Progenitor cell of endocrine pancreas (in vitro differentiated cells): ENCODE measurements at regions not wholly inside any gene's neighbourhood (a gene's known extent, or its start where the extent isn't known, plus 50 kb on each side); places are given as distances from the start of the nearest gene placed in this dataset.

Source experiments
- DNase-seq: peaks from one replicate; pipeline ENCODE4 v3.0.0; 2021; ENCODE audit warnings: low spot score; ENCODE audit not compliant: unreplicated experiment
- H3K27ac Mint-ChIP-seq: 2 replicates; pipeline ENCODE4 v1.8.0; 2021; ENCODE audit warnings: mild to moderate bottlenecking, moderate library complexity, mixed read lengths
- H3K27me3 Mint-ChIP-seq: 2 replicates; pipeline ENCODE4 v1.8.0; 2021; ENCODE audit warnings: mixed read lengths
- H3K36me3 Mint-ChIP-seq: 2 replicates; pipeline ENCODE4 v1.8.0; 2022; ENCODE audit warnings: mixed read lengths; ENCODE audit not compliant: insufficient read depth
- H3K4me1 Mint-ChIP-seq: 2 replicates; pipeline ENCODE4 v1.8.0; 2021; ENCODE audit warnings: low read depth, mixed read lengths
- H3K4me3 Mint-ChIP-seq: 2 replicates; pipeline ENCODE4 v1.8.0; 2021; ENCODE audit warnings: low read depth, mild to moderate bottlenecking, moderate library complexity, mixed read lengths
- H3K9me3 Mint-ChIP-seq: 2 replicates; pipeline ENCODE4 v1.8.0; 2021; ENCODE audit warnings: low read depth, mixed read lengths
- TF ChIP-seq, protein P1 (sequence below): fragments of 200-600 bp; sonication (generic); IDR thresholded peaks from one replicate; pipeline ENCODE4 v1.5.0; 2021; ENCODE audit warnings: antibody characterized with exemption, mild to moderate bottlenecking; ENCODE audit not compliant: unreplicated experiment

DNA sequence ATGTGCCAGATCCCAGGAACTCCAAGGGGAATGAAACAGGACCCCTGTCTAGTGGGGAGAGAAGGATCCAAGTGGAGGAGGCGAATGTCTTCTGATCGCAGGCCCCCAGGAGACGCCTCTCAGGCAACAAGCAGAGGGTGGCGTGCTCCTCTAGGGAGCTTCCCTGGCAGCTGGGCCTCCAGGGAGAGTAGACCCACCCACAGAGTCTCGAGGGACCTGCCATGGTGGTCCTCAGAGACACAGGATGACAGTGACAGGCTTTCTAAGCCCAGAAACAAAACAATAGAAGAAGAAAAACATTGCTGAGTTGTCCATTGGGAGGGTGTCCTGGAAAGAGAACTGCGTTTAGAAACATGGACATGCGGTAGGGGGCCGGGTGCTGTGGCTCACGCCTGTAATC lies 140.6 kb upstream of the MAP1LC3B2 start:
- H3K4me1 Mint-ChIP-seq, result no peaks in the 10 kb centered on the region
- no peaks in the 10 kb centered on the region for H3K27me3 Mint-ChIP-seq
- no peak overlapping the region for H3K27ac Mint-ChIP-seq
- no peak overlapping the region for H3K4me3 Mint-ChIP-seq
- TF ChIP-seq, protein P1, sequence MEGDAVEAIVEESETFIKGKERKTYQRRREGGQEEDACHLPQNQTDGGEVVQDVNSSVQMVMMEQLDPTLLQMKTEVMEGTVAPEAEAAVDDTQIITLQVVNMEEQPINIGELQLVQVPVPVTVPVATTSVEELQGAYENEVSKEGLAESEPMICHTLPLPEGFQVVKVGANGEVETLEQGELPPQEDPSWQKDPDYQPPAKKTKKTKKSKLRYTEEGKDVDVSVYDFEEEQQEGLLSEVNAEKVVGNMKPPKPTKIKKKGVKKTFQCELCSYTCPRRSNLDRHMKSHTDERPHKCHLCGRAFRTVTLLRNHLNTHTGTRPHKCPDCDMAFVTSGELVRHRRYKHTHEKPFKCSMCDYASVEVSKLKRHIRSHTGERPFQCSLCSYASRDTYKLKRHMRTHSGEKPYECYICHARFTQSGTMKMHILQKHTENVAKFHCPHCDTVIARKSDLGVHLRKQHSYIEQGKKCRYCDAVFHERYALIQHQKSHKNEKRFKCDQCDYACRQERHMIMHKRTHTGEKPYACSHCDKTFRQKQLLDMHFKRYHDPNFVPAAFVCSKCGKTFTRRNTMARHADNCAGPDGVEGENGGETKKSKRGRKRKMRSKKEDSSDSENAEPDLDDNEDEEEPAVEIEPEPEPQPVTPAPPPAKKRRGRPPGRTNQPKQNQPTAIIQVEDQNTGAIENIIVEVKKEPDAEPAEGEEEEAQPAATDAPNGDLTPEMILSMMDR, result no peak
- peaks cover 5% of the 10 kb centered on the region for H3K9me3 Mint-ChIP-seq
- no peak for DNase-seq
- peaks cover 2% of the 10 kb centered on the region for H3K36me3 Mint-ChIP-seq

GRCh38 chr12:116420227-116420880 lies 138.8 kb upstream of the MAP1LC3B2 start:
- TF ChIP-seq, protein P1, result no peak
- Mint-ChIP-seq H3K27me3 (no peaks in the 10 kb centered on the region), H3K4me3 (no peak overlapping the region), H3K9me3 (peaks cover 5% of the 10 kb centered on the region), H3K4me1 (no peaks in the 10 kb centered on the region), H3K27ac (no peak overlapping the region), H3K36me3 (peaks cover 2% of the 10 kb centered on the region)
- no peak for DNase-seq

DNA sequence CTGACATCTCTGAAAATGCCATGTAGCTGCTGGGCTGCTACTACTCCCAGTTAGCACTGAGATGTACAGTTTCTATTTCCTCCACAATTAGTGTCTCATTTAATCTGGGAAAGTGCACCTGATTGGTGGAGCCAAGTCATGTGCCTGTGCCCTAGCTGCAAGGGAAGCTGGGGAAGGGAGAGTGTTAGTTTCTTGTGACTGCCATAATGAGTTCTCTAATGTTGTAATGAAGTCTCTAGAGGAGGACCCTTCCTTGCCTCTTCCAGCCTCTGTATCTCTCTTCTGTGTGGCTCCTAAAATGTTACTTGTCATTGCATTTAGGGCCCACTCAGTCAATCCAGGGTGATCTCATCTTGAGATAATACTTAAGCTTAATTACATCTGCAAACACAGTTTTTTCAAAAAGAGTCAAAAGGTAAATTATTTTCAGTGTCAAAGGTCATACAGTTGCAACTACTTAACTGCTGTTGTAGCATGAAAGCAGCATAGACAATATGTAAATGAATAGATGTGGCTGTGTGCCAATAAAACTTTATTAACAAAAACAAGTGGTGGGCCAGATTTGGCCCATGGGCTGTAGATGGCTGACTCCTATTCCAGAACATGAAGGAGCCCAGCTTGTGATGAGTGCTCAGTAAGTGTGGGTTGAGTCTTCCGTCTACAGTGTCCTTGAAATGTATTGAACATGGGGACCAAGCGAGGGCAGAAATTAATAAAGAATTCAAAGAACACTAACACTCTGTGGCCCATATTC lies 137.2 kb upstream of the MAP1LC3B2 start:
- peaks cover 5% of the 10 kb centered on the region for H3K9me3 Mint-ChIP-seq
- TF ChIP-seq, protein P1, result no peak
- DNase-seq, result no peak

DNA sequence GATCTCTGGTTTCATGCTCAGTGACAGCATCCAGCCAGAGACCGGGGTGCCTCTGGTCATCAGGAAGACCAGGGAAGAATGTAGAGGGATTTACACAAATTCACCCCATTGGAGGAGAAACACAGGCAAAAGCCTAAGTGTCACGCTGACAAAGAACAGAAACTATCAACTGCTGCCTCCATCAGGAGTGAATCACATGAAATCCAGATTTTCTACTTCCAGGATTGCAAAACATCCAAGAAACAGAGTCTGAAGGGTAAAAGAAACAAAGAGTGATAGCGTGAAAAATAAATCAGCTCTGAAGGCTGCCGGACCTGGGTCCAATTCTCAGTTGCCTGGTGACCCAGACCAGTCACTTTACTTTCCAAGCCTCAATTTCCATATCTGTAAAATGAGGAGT lies 136.1 kb upstream of the MAP1LC3B2 start:
- TF ChIP-seq, protein P1, result no peak
- H3K9me3 Mint-ChIP-seq, result peaks cover 5% of the 10 kb centered on the region
- peaks cover 7% of the 10 kb centered on the region for H3K27me3 Mint-ChIP-seq
- no peak overlapping the region for H3K4me3 Mint-ChIP-seq
- no peak overlapping the region for H3K27ac Mint-ChIP-seq
- H3K36me3 Mint-ChIP-seq, result peaks cover 2% of the 10 kb centered on the region
- DNase-seq, result no peak
- peaks cover 16% of the 10 kb centered on the region for H3K4me1 Mint-ChIP-seq

More for the DNA sequence above, 137.2 kb upstream of the MAP1LC3B2 start:
- Mint-ChIP-seq H3K27ac (no peak overlapping the region), H3K4me1 (peaks cover 7% of the 10 kb centered on the region), H3K4me3 (no peak overlapping the region), H3K36me3 (peaks cover 2% of the 10 kb centered on the region), H3K27me3 (peaks cover 7% of the 10 kb centered on the region)

DNA sequence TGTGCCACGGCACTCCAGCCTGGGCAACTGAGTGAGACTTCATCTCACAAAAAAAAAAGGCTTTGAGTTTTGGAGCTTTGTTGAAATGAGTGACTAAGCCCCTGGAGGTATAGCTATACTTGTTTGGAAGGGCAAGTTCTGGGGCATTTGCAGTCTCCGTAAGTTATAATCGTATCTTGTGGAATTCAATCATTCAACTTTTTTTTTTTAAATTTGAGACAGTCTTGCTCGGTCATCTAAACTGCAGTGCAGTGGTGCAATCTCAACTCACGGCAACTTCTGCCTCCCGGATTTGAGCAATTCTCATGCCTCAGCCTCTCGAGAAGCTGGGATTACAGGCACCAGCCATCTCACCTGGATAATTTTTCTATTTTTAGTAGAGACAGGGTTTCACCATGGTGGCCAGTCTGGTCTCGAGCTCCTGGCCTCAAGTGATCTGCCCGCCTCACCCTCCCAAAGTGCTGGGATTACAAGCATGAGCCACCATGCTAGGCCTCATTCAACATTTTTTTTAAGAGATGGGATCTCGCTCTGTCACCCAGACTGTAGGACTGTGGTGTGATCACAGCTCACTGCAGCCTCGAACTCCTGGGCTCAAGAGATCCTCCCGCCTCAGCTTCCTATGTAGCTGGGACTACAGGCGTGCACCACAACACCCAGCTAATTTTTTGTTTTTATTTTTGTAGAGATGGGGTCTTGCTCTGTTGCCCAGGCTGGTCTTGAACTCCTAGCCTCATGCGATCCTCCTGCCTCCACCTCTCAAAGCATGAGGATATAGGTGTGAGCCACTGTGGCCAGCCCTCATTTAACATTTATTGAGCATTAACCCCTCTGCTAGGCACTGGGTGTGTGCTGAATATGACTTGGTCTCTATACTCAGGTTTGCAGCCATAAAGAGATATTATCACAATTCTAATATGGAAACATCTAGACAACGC lies 133.7 kb upstream of the MAP1LC3B2 start:
- TF ChIP-seq, protein P1, result no peak
- no peak for DNase-seq
- H3K4me1 Mint-ChIP-seq, result peaks cover 18% of the 10 kb centered on the region
- peak overlapping the region; percentile 60 for H3K27ac Mint-ChIP-seq
- no peak overlapping the region for H3K4me3 Mint-ChIP-seq
- H3K9me3 Mint-ChIP-seq, result peaks cover 5% of the 10 kb centered on the region
- H3K27me3 Mint-ChIP-seq, result peaks cover 7% of the 10 kb centered on the region
- peaks cover 2% of the 10 kb centered on the region for H3K36me3 Mint-ChIP-seq
